ENCODE measurements at regions not wholly inside any gene's neighbourhood (a gene's known extent, or its start where the extent isn't known, plus 50 kb on each side); places are given as distances from the start of the nearest gene placed in this dataset.

- no peak for TF ChIP-seq POLR2AphosphoS5 (IDR thresholded peaks at IDR 0.05; ENCODE audit: insufficient read depth, low read depth, low read length)
- no peak for TF ChIP-seq CTCF (IDR thresholded peaks at IDR 0.05; ENCODE audit: extremely low read depth in 1 of 2, insufficient read depth in 1 of 2, low read depth in 1 of 2, low read length in 2 of 2)
- TF ChIP-seq MAX (IDR thresholded peaks at IDR 0.05; ENCODE audit: insufficient read depth, insufficient read length) = no peak
- no peak for TF ChIP-seq POLR2A (IDR thresholded peaks at IDR 0.05; ENCODE audit: low read depth, low read length)
- no peak for TF ChIP-seq EZH2 (IDR thresholded peaks at IDR 0.05; ENCODE audit: borderline replicate concordance, low read depth, low read length, severe bottlenecking)
- TF ChIP-seq MYC (IDR thresholded peaks at IDR 0.05; ENCODE audit: low read depth, low read length) = no peak
- TF ChIP-seq GATA2 (IDR thresholded peaks at IDR 0.05; ENCODE audit: insufficient read depth, insufficient read length, low read depth, low read length) = no peak
Observed at GRCh38 chr10:128405450-128405849, 279.2 kb upstream of the MKI67 start.
